Ovary (tissue), 7 donors: ENCODE measurements at regions not wholly inside any gene's neighbourhood (a gene's known extent, or its start where the extent isn't known, plus 50 kb on each side); places are given as distances from the start of the nearest gene placed in this dataset.

Experiments used
- DNase-seq, 5 donors: peaks; one replicate each; pipeline ENCODE4 v3.0.0-alpha.2; 2019 to 2020
- H3K27ac ChIP-seq, 2 donors: fragments of 200-600 bp; one replicate each; pipeline versions ENCODE4 v1.5.1 to v1.8.0; 2019 to 2022
- H3K27me3 ChIP-seq: fragments of 200-600 bp; one replicate; pipeline ENCODE4 v1.8.0; 2022
- H3K36me3 ChIP-seq: fragments of 200-600 bp; sonication (generic); one replicate; pipeline ENCODE4 v1.5.1; 2019
- H3K4me1 ChIP-seq: one replicate; pipeline ENCODE4 v1.8.1; 2013; ENCODE audit warnings: mild to moderate bottlenecking, moderate library complexity; ENCODE audit not compliant: insufficient read depth
- H3K4me3 ChIP-seq: fragments of 200-600 bp; sonication (generic); one replicate; pipeline ENCODE4 v1.5.1; 2017
- H3K9me3 ChIP-seq, 2 donors: fragments of 200-600 bp in 1 of 2; sonication (generic) in 1 of 2; one replicate each; pipeline versions ENCODE4 v1.5.1 to v1.8.1; 2013 to 2019; ENCODE audit warnings: mild to moderate bottlenecking in 1 of 2, moderate library complexity in 1 of 2
- EP300 ChIP-seq: sonication (generic); formaldehyde crosslinking; IDR thresholded peaks from one replicate; pipeline ENCODE4 v1.6.1; 2017; ENCODE audit warnings: antibody characterized with exemption
- POLR2A ChIP-seq: fragments of 450-650 bp; IDR thresholded peaks from one replicate; pipeline ENCODE4 v1.6.1; 2017; ENCODE audit warnings: antibody characterized with exemption, mild to moderate bottlenecking, moderate library complexity
- WGBS, 3 donors: extraction: QIAGEN DNeasy Blood & Tissue Kit in 1 of 3; methylation state at CpG; one replicate each; pipeline versions ENCODE4 v1.1.5 to v1.1.7; 2013 to 2017; 5-methylcytosine and 5-hydroxymethylcytosine counted together
- intact Hi-C, 4 donors: fragments of 100-400 bp; cut with DNase I; formaldehyde crosslinking; loops; one replicate each; pipeline versions ENCODE4 v1.11.0 to v1.15.1; 2022 to 2023
- TF ChIP-seq, protein P1 (sequence below), 3 donors: fragments of 450-650 bp in 2 of 3; fragments of 200-600 bp in 1 of 3; IDR thresholded peaks; one replicate each; pipeline versions ENCODE4 v1.5.1 to v1.8.0; 2016 to 2022; ENCODE audit warnings: antibody characterized with exemption in 3 of 3, mild to moderate bottlenecking in 1 of 3
- donor health status: DM: no; HTN: no; CAD: no; lungs with moderate emphysema.
- donor health status: DM: no; HTN: no; CAD: no.
- donor health status: Bipolar disorder and iron deficiency.
- donor health status: DM: no; HTN: no; CAD: no.
- donor health status: DM: yes; HTN: yes; CAD: no.

GRCh38 chr5:56674441-56674840, 140.9 kb upstream of the MAP3K1 start:
- DNase-seq: no peak
- Histone ChIP-seq H3K27ac (no peak overlapping the region), H3K27me3 (no peaks in the 10 kb centered on the region), H3K4me1 (peaks cover 5% of the 10 kb centered on the region), H3K9me3 (no peaks in the 10 kb centered on the region), H3K36me3 (no peaks in the 10 kb centered on the region), H3K4me3 (no peak overlapping the region)
- 91 to 95% (median 95%) methylated on average over 3 of the region's 3 CpGs for WGBS, 3 donors
- TF ChIP-seq EP300 (no peak), POLR2A (no peak)
- TF ChIP-seq, protein P1, sequence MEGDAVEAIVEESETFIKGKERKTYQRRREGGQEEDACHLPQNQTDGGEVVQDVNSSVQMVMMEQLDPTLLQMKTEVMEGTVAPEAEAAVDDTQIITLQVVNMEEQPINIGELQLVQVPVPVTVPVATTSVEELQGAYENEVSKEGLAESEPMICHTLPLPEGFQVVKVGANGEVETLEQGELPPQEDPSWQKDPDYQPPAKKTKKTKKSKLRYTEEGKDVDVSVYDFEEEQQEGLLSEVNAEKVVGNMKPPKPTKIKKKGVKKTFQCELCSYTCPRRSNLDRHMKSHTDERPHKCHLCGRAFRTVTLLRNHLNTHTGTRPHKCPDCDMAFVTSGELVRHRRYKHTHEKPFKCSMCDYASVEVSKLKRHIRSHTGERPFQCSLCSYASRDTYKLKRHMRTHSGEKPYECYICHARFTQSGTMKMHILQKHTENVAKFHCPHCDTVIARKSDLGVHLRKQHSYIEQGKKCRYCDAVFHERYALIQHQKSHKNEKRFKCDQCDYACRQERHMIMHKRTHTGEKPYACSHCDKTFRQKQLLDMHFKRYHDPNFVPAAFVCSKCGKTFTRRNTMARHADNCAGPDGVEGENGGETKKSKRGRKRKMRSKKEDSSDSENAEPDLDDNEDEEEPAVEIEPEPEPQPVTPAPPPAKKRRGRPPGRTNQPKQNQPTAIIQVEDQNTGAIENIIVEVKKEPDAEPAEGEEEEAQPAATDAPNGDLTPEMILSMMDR (IDR thresholded peaks at IDR 0.05): no peak
- intact Hi-C loops: no loop called here

DNA sequence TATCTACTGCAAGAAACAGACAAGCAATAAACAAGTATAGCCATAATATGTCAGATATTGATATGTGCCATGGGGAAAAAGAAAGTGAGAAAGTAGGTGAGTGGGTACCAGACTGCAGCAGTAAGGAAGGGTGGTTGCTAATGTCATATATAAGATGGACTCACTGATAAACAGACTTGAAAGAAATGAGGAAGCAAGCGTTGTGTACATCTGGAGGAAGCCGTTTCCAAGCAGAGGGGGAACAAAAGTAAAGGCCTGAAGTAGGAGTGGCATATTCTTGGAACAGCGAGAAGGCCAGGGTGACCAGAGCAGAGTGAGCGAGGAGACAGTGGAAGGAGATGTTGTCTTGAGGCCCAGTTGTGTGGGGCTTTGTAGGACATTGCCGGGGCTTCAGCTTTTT, 142.2 kb upstream of the MAP3K1 start:
- Histone ChIP-seq H3K36me3 (no peaks in the 10 kb centered on the region), H3K27me3 (no peaks in the 10 kb centered on the region), H3K27ac (no peak overlapping the region), H3K4me1 (peaks cover 3% of the 10 kb centered on the region), H3K9me3 (no peaks in the 10 kb centered on the region), H3K4me3 (no peak overlapping the region)
- intact Hi-C loops: no loop called here
- TF ChIP-seq POLR2A (no peak), EP300 (no peak)
- TF ChIP-seq, protein P1 (IDR thresholded peaks at IDR 0.05): no peak
- no peak for DNase-seq
- WGBS, 3 donors: 86 to 93% (median 93%) methylated on average over 5 of the region's 5 CpGs

DNA sequence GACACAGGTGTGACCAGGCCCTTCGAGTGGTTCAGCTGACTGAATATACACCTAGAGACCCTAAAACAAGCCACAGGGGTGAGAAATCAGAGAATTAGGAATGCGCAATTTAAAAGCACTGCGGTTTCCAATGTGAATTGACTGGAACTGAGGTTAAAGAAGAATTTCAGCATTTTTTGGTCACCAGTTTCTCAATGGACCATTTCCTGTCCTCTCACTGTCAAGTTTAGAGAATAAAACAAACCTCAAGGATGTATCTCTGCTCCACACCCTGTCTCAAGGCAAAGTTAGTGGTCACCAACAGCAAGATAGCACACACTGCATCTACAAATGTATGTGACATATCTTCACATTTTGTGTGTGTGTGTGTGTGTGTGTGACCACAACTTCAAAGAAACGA, 143.8 kb upstream of the MAP3K1 start:
- WGBS, 3 donors: 87 to 95% (median 92%) methylated on average over 4 of the region's 4 CpGs

DNA sequence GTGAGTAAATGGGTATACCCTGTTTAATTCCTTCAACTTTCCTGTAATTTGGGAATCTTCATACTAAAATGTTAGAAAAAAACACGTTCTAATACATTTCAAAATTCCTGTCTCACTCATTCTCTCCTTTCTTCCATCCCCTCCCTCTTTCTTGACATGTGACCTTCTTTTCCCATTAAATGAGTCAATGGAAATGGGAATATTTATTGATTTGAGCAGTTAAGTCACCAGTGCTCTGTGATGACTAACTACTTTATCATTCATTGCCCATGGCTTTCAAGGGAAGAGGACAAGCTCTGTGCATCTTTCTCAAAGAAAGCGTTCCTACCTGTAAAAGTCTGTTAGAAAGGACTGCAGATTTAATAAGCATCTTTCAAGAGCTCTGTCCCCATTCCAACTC, 144.4 kb upstream of the MAP3K1 start:
- TF ChIP-seq POLR2A (no peak), EP300 (no peak)
- TF ChIP-seq, protein P1 (IDR thresholded peaks at IDR 0.05): no peak
- WGBS, 3 donors: 92 to 98% (median 95%) methylated on average over 2 of the region's 2 CpGs
- H3K9me3 ChIP-seq: no peaks in the 10 kb centered on the region

More for the DNA sequence above, 143.8 kb upstream of the MAP3K1 start:
- H3K27ac ChIP-seq: no peak overlapping the region
- H3K9me3 ChIP-seq: no peaks in the 10 kb centered on the region
- no peak overlapping the region for H3K4me3 ChIP-seq
- no peaks in the 10 kb centered on the region for H3K36me3 ChIP-seq
- no peaks in the 10 kb centered on the region for H3K27me3 ChIP-seq
- H3K4me1 ChIP-seq: no peaks in the 10 kb centered on the region
- intact Hi-C loops: no loop called here
- DNase-seq: no peak
- no peak for TF ChIP-seq EP300
- TF ChIP-seq, protein P1 (IDR thresholded peaks at IDR 0.05): no peak
- no peak for TF ChIP-seq POLR2A

More for the DNA sequence above, 144.4 kb upstream of the MAP3K1 start:
- intact Hi-C loops: no loop called here
- Histone ChIP-seq H3K27me3 (no peaks in the 10 kb centered on the region), H3K27ac (no peak overlapping the region), H3K4me3 (no peak overlapping the region), H3K36me3 (no peaks in the 10 kb centered on the region), H3K4me1 (no peaks in the 10 kb centered on the region)
- no peak for DNase-seq
